NCI-H1048 (cell line): ENCODE measurements at regions not wholly inside any gene's neighbourhood (a gene's known extent, or its start where the extent isn't known, plus 50 kb on each side); places are given as distances from the start of the nearest gene placed in this dataset.
"Not testable (repeated sequence)": the region's sequence is repeated elsewhere in the genome, so short reads cannot be mapped to it uniquely, and the experiment has no call there.

ENCODE experiments used
- DNase-seq: peaks from one replicate; lab custom pipeline; 2025; lab: John Stamatoyannopoulos, UW

DNA sequence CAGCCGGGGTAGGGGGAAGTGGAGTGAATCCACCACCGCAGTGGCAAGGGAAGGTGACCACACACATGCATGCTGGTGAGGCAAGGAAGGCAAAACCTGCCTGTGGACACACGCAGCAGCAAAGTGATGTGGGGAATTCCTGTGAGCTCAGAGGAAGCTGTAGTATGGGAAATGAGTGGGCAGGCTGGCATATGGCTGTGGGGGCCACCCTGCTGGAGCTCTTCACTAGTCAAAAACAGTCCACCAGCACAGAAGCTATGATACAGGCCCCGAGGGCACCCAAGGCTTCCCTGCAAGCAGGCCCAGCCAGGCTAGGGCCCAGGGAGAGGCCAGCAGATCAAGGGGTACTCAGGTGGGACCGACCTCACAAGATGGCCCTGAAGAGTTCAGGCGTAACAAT lies 239.1 kb downstream of the CHM start:
- no peak for DNase-seq

DNA sequence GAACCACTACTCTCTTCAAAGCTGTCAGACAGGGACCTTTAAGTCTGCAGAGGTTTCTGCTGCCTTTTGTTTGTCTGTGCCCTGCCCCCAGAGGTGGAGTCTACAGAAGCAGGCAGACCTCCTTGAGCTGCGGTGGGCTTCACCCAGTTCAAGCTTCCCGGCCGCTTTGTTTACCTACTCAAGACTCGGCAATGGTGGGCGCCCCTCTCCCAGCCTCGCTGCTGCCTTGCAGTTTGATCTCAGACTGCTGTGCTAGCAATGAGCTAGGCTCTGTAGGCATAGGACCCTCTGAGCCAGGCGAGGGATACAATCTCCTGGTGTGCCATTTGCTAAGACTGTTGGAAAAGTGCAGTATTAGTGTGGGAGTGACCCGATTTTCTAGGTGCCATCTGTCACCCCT lies 275.0 kb downstream of the CHM start:
- DNase-seq, result not testable (repeated sequence)

DNA sequence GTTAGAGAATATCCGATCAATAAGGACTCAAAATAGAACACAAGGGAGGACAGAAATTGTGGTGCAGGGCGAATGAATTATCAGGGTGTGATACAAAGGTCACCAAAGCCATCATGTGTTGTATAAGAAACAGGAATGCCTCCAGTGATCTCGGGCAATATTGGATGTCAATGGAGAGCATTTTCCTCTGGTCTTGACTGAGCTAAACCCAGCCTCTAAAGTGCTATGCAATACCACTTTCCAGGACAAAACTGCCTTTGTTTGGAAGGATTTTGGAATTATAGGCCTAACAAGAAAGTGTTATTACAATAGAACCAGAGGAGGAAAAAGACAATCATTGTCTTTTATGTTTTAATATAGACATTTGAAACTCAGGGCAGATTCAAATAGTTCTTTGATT lies 281.7 kb downstream of the CHM start:
- no peak for DNase-seq

GRCh38 chrX:85723025-85723424 lies 324.3 kb downstream of the CHM start:
- not testable (repeated sequence) for DNase-seq

- not testable (repeated sequence) for DNase-seq
Observed at GRCh38 chrX:85703233-85703632, 323.8 kb upstream of the POF1B start.

DNA sequence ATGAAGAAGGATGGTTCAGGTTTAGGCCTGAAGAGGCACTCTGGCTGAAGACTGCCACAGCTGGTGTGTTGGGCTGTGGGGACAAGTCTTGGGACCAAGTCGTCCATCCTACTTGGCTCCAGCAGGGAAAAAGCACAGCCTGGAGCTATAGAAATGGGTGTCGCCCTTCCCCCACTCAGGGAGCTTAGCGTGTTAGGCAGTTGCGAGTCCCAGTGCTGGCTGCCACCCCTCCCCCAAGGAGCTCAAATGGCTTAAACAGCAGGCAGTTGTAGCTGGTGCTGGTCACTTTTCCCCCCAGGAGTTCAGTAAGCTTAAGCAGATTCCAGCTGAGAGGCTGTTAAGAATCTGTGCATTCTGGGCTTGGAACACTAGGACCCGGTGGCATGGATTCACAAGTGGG lies 319.5 kb upstream of the POF1B start:
- no peak for DNase-seq

DNA sequence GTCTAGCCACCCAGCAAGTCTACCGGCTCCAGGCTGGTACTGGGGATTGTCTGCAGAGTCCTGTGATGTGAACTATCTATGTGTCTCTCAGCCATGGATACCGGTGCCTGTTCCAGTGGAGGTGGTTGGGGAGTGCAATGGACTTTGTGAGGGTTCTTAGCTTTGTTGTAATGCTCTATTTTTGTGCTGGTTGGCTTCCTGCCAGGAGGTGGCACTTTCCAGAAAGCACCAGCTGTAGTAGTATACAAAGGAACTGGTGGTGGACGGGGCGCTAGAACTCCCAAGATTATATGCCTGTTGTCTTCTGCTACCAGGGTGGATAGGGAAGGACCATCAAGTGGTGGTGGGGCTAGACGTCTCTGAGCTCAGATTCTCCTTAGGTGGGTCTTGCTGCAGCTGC lies 306.4 kb upstream of the POF1B start:
- no peak for DNase-seq

DNA sequence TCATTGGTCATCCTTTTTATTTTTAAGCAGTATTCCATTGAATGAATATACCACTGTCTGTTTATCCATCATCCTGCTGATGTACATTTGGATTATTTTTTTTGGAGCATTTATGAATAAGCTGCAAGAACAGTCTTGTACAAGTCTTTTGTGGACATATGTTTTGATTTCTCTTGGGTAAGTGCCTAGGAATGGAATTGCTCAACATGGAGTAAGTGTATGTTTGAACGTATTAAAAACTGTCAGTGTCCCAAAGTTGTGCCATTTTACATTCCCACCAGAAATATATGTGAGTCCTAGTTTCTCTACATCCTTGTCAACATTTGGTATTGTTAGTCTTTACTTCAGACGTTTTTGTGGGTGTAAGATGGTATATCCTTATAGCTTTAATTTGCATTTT lies 287.0 kb upstream of the POF1B start:
- no peak for DNase-seq

DNA sequence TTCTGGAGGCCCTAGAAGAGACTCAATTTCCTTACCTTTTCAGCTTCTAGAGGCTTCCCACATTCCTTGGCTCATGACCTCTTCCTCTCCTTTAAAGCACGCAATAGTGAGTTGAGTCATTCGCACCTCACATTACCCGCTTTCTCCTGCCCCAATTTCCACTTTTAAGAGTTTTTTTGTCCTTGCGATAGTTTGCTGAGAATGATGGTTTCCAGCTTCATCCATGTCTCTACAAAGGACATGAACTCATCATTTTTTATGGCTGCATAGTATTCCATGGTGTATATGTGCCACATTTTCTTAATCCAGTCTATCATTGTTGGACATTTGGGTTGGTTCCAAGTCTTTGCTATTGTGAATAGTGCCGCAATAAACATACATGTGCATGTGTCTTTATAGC lies 284.5 kb upstream of the POF1B start:
- not testable (repeated sequence) for DNase-seq

DNA sequence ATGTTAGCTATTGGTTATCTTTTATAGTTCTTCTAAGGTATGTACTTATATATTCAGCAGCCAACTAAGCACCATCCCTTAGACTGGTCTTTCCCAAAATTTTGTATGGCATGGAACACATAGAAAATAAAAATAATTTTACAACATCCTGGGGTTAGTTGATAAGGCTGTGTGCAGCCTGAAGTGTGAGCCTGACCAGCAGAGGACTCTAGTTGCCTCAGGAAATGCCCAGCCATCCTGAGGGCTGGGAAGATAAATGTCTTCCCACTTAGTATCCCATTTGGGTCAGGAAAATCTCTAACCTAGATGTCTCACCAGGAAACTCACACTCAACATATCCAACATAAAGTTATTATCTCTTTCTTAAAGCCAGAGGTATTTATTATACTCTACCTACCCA lies 251.4 kb upstream of the POF1B start:
- DNase-seq, result no peak

DNA sequence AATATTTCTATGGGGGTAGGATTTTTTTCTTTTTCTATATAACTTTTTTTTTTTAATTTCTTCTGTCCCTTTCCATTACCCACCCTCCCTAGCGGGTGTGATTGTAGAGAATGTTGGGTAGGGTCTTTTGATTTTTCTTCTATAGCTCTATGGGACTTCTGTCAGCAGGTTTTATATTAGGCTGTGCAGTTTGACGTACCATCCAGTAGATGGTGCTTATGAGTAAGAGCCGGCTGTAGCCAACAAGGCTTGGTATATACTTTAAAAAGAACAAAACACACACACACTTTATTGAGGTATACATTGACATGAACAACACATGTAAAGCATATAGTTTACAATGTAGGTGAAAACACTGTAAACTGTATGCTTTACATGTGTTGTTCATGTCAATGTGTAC lies 247.9 kb upstream of the POF1B start:
- no peak for DNase-seq

- DNase-seq, result no peak
Observed at GRCh38 chrX:85622635-85623034, 243.2 kb upstream of the POF1B start.

DNA sequence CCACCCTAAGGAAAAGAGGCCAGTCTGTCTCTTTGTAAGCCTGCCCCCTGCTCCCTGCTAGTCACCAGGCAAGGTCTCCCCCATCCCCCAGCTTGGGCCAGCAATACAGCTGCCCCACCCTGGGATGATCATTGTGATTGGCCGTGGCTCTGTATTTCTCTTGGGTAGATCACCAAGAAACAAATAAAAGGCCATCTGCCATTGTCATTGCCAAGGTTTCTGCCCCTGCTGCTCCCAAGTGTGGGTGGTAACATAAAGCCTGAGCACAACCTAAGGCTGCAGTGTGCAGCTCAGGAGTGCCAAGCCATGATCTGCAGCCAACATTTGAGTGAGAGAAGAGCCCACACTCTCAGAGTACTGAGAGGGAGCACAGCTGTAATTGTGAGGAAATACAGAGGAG lies 241.0 kb upstream of the POF1B start:
- no peak for DNase-seq

GRCh38 chrX:85619962-85620361 lies 240.5 kb upstream of the POF1B start:
- DNase-seq, result no peak

GRCh38 chrX:85611926-85612325 lies 232.5 kb upstream of the POF1B start:
- no peak for DNase-seq

DNA sequence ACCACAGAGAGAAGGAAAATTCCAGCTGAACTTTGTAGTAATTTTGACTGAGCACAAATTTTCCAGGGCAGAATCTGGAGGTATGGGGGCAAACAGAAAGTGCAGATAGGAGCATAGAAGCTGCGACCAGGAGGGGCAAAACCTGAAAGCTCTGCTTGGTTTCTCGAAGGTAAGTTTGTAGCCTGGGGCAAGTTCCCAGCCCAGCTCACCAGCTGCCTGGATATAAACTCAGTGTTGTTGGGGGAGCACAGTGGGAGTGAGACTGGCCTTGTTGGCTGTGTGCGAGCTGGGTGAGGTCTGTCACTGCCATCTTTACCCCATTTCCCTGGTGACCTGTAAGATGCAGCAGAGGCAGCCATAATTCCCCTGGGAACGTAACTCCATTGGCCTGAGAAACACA lies 213.5 kb upstream of the POF1B start:
- no peak for DNase-seq

GRCh38 chrX:85591536-85591935 lies 212.1 kb upstream of the POF1B start:
- no peak for DNase-seq

DNA sequence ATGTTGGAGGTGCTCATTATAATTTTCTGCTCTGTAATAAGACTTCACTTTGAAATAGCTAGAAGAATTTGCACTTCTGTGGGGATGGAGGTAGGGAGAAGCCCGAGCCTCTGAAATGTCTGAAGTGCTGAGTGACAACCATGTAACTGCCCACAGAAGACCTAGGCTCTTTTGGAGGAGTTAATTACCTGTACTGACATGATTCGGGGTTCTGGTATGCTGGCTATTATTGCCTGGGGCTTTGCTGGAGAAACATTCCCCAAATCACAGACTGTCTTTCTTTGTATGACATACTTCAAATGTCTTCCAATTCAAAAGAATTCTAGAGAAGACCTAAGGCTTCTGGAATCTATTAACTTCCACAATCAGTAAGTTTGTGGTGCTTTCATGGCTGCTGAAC lies 211.2 kb upstream of the POF1B start:
- DNase-seq, result no peak

DNA sequence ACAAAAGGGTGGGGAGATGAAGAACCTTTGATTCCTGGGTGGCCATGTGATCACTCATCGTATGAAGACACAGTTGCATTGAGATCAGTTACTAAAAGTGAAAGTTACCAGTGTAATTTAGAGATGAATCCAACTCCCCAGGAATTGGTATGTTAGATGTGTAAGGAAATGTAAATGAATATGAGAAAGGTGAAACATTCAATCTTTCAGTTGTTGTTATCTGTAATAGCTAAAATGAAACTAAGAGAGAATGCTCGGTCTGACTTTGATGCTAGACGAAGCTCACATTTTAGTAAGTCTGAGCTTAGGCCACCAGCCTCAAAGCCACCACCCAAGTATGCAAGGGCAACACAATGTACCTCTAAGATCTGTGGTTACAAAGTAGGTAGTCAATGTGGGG lies 194.3 kb upstream of the POF1B start:
- no peak for DNase-seq

GRCh38 chrX:85570496-85570895 lies 191.0 kb upstream of the POF1B start:
- no peak for DNase-seq

- peak; percentile 24 for DNase-seq
Observed at GRCh38 chrX:85569686-85570085, 190.2 kb upstream of the POF1B start.

DNA sequence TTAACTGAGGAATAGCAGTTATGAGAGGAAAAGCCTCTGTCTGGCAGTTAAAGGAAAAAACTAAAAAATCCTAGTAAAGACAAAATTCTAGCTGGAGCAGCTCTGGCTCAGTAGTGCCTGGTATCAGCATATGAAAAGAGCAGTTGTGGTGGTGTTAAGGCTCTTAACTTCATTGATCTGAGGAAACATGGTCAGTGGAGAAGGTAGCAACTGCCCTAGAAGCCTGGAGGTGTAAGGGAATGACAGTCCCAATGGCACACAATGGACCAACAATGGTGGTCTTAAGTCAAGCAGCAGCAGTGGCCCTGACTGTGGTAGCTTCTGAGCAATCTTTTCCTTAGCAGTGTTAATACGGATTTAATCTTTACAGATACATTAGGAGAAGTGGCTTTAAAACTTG lies 189.6 kb upstream of the POF1B start:
- DNase-seq, result no peak

- no peak for DNase-seq
Observed at GRCh38 chrX:85561231-85561630, 181.8 kb upstream of the POF1B start.

DNA sequence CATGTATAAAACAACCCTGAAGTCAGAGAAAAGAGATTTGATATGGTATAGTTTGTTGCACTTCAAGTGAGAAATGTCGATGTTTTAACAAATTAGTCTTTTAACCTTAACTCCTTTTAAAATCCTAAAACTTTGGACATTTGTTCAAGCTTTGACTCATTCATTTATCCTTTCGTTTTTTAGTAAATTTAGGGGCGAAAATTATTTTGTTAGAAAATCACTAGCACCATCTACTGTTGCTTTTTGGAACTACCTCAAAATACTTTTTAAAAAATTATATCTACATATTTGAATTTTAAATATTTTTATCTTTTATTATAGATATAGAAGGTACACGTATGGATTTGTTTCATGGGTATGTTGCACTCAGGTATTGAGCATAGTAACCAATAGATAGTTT lies 165.1 kb upstream of the POF1B start:
- DNase-seq, result no peak

DNA sequence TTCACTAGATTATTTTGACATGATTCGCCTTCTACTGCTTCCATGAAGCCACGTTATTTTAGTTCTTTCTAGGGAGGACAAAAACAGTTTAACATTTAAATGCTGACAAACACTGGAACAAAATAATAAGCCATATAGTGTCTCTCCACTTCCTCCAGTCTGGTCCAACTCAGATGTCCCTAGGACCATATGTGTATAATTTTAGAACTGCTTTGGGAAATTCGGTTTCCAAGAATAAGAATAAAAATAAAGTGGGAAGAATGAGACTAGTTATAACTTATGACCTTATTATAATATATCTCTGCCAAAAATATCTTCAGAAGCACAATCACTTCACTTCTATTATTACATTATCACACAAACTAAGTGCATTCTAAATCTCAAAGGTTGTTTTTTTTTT lies 164.4 kb upstream of the POF1B start:
- DNase-seq, result no peak
